GM18505 (cell line): ENCODE measurements at regions not wholly inside any gene's neighbourhood (a gene's known extent, or its start where the extent isn't known, plus 50 kb on each side); places are given as distances from the start of the nearest gene placed in this dataset.

Experiments
- ATAC-seq: cut with Tn5 transposase; IDR thresholded peaks from one replicate; pipeline ENCODE4 v1.9.1; 2021; ENCODE audit not compliant: unreplicated experiment
- POLR2A ChIP-seq: IDR thresholded peaks from 4 replicates; pipeline ENCODE4 v1.6.1; 2011; ENCODE audit warnings: borderline replicate concordance; ENCODE audit not compliant: insufficient read depth, insufficient read length; ENCODE audit errors: extremely low read depth

DNA sequence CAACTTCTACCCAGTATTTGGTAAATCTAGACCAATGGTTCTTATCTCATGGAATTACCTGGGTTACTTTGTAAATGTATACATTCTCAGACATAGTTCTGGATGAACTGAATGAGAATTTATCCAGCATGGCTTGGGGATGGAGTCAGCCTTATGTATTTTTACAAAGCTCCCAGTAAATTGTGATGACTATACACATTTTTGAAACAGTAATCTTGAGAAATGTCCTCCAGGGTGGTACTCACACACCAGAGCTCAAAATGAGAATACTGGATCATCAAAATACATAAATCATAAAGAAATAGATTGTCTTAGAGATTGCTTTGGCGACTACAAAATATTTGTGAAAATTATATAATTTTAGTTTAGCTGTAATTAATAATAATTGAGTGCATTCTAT, 722.1 kb upstream of the DPPA4 start:
- ATAC-seq: no peak
- TF ChIP-seq POLR2A: no peak

DNA sequence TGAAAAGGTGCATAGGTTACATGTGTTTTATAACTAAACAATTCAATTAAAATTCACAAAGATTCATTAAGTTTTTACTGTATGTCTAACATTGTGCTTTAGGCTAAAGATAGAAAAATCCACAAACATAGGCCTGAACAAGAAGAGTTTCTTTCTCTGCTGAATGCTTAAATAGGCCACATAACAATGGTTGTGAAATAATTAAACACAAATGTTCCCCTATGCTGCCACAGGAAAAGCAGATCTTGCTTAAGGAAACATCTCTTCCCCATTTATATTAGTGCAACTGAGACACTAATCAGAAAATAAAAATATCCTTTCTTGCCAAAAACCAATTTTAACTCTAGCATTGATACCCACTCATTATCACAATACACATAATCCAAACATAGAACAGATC, 725.4 kb upstream of the DPPA4 start:
- ATAC-seq: no peak
- no peak for TF ChIP-seq POLR2A

DNA sequence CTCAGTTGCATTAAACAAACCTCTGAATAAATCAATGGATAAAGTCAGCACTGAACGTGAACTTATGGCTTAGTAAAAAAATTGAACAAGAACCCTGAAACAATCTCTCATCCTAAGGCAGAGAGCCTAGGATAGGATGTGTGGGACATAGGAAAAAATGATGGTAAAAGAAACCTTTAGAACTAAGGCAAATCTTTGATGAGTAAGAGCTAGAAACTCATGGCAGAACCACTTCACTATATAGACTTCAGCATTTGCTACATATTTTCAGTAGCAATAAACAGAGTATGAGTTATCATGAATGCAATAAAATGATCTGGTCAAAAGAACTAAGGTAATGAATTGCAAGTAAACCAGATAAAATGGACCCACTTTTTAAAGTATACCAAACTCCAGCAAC, 725.8 kb upstream of the DPPA4 start:
- no peak for TF ChIP-seq POLR2A
- no peak for ATAC-seq

DNA sequence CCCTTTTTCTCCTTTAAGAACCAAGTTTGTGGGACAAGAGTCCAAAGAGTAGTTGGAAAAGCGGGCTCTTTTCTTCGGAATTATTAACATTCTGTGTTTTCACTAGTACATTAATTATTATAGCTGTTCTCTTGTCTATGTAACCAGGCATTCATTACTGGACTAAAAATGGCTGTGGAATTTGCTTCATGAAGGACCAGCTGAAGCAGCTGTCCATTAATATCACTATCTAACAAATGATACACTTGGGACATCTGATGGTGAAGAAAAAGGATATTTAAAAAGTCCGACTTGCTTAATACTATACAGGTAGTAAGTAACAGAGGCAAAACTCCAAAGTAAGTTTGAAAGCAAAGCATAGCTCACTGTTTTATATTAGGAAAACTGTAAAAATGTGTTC, 728.9 kb upstream of the DPPA4 start:
- TF ChIP-seq POLR2A: no peak
- no peak for ATAC-seq

DNA sequence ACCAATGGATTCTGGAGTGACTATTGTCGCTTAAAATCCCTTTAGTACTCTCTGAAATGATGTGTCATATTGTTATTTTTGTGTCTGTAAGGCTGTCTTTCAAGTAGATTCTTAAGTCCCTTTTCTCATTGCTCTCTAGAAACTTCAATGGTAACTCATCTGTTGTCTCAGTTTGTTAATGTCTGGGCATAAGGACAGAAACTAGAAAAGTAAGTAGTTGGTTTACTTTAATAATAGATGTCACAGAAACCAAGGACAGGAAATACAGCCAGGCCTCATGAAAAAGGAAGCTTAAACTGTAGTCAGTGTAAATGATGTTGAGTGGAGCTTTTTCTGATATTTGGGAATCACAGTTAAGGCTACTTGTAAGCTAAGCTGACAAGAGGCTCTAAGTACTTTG, 730.2 kb upstream of the DPPA4 start:
- ATAC-seq: no peak
- TF ChIP-seq POLR2A: no peak

DNA sequence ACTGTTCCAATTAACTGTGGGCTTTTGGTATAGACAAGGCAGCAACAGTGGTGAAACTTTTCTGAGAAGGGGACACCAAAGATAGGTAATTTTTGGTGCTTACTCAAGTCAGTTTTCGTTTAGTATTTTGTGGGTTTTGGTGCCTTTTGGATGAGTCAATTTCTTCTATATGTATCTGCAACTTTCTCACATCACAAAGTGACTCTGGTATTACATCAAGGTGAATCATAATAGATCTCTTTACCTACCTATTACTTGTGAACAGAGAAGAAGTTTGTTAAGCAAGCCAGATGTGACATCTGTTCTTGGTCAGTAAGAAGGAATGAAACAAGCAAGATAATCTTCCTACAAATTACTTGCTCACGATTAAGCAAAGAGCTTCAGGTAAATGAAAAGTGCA, 732.4 kb upstream of the DPPA4 start:
- no peak for TF ChIP-seq POLR2A

DNA sequence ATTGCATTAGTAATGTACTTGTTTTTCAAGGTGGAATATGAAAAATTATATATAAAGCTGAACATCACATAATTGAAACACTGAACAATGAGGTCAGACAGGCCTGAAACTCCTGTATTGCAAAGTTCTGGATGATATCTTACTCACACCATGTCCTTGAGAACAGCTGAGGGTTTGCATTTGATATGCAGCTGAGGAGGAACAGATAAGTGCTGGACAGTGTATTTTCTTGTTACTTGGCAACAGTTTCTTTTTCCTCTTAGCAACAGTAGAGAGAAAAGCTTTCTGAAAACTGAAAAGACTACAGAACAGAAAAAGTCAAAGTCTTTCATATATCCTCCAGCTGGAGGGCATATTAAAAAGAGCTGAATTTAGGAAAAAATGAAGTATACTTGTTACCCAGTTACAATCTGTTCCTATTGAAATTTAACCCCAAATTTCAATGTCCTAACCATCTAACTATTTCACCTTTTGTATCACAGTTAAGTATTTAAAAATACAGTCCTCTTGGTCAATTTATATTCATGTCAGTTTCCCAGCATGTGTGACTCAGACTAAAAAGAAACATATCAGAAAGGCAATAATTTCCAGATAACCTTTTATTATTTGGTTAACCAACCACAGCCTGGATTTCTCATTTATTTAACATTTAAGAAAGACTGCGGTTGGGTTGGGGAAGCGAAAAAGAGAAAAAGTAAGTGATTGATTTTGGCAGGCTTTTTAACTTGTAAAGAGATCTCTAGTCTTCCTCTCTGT, 733.0 kb upstream of the DPPA4 start:
- no peak for ATAC-seq
- no peak for TF ChIP-seq POLR2A

More for the DNA sequence above, 732.4 kb upstream of the DPPA4 start:
- ATAC-seq: no peak

DNA sequence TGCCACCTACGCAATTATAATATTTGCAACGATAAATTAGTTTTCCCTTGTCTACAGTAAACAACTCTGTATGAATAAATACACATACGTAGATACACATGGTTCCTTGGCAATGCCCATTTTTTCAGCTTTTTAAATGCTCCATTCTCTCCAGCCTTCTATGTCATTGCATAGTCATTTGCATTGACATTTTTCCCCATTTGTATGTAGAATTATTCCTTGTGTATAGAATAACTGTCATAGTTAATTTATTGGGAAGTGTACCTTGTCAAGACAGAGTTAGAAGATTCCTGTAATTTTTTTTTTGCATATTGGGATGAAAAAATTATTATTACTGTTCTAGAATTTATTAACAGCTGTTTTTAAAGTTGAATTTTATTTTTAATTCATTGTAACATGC, 736.7 kb upstream of the DPPA4 start:
- no peak for TF ChIP-seq POLR2A
- ATAC-seq: no peak

DNA sequence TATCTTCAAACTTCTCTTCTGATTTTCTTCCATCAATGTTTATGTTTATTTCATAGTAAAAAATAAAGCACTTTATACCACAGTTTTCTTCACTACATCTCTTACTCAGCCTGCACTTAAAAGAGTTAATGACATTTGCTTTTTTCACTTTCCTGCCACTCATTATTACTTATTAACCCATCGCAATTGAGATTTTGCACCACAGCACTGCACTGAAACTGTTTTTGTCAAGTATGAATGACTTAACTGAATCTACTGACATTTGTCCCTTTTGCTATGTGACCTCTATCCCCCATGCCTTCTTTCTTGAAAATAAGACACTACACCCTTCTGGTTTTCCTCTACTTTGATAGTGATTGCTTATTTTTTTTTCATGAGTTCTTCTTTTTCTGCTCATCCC, 739.7 kb upstream of the DPPA4 start:
- TF ChIP-seq POLR2A: no peak
- peak; percentile 52 for ATAC-seq

DNA sequence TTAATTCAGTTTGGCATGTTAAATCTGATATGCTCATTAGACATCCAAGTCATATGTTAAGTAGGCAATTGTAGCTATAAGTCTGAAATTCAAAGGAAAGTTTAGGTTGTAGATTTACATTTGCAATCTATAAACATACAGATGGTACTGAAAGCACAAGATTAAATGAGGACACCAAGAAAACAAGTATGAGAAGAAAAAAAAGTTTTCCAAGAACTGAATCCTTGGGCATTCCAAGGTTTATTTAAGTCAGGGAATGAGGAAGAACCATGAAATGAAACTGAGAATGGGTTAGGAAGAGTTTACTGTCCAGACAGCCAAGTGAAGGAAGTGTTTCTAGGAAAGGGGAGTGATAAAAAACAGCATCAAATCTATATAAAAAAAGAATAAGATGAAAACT, 756.1 kb upstream of the DPPA4 start:
- TF ChIP-seq POLR2A: no peak

DNA sequence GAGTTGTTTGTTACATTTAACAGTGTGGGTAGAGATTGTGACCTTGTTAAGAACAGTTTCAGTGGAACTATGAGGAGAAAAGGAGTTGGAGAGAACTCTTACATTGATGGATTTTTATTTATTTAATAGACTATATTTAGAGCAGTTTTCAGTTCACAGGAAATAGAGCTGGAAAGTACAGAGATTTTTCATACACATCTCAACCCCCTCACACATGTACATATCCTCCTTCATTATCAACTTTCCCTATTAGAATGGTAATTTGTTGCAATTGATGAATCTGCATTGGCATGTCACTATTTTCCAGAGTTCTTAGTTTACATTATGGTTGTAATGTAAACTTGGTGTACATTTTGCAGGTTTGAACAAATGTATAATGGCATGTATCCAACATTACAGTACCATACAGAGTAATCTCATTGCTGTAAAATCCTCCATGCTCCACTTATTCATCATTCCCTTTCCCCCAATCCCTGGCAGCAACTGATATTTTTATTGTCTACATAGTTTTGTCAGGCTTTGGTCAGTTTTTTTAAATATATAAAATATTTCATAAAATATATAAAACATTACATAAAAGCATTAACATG, 756.6 kb upstream of the DPPA4 start:
- no peak for TF ChIP-seq POLR2A
- ATAC-seq: no peak

More for the DNA sequence above, 756.1 kb upstream of the DPPA4 start:
- ATAC-seq: no peak

DNA sequence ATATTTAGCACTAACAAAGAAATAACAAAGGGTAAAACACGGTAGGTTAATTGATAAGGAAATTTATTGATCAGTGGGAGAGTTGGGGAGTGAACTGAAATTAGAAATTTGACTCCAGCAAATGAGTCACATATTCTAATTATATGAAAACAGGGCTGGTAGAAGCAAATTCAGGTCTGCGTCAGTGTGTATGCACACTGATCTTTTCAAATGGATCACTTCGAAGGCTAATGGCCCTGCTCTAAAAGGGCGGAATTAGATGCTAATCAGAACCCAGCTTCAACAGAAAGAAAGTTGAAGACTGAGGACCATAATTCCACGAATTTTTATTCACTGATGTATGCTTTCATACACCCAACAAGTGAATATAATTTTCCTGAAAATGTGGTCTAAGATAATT, 762.4 kb upstream of the DPPA4 start:
- ATAC-seq: no peak

DNA sequence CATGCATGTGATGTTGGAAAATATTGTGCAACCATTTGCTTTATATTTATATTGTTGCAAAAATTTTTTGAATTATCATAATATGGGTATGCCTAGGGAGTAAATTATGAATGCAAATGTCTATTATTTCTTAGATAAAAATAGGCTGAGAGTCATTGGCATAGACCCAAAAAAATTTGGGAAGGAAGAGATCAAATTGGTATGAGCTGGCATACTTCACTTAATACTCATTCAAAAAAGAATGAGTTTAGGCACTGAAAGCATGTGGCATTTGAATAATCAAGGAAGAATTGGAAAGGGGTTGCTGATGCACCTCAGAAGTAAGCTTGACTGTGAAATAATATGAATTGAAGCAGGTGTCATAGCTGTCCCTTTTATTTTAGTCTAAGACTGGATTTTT, 764.0 kb upstream of the DPPA4 start:
- TF ChIP-seq POLR2A: no peak
- ATAC-seq: no peak

More for the DNA sequence above, 762.4 kb upstream of the DPPA4 start:
- no peak for TF ChIP-seq POLR2A

DNA sequence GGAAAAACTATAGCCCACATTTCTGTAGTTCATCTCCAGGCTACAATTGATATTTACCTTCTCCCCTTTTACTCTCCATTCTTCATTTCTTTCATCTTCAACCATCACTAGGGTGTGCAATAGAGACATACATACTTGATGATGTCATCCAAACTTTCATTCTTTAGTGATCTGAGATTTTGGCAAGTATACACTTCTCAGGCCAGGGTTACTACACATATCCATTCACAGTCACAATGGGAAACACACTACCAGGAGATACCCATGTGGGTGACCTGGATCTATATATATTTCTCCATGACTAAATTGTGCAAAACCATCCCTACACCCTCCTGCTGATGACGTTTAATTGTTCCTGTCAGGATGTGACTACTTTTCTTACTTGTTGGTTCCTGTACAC, 769.5 kb upstream of the DPPA4 start:
- no peak for TF ChIP-seq POLR2A
- no peak for ATAC-seq
